ENCODE measurements at regions not wholly inside any gene's neighbourhood (a gene's known extent, or its start where the extent isn't known, plus 50 kb on each side); places are given as distances from the start of the nearest gene placed in this dataset.

DNA sequence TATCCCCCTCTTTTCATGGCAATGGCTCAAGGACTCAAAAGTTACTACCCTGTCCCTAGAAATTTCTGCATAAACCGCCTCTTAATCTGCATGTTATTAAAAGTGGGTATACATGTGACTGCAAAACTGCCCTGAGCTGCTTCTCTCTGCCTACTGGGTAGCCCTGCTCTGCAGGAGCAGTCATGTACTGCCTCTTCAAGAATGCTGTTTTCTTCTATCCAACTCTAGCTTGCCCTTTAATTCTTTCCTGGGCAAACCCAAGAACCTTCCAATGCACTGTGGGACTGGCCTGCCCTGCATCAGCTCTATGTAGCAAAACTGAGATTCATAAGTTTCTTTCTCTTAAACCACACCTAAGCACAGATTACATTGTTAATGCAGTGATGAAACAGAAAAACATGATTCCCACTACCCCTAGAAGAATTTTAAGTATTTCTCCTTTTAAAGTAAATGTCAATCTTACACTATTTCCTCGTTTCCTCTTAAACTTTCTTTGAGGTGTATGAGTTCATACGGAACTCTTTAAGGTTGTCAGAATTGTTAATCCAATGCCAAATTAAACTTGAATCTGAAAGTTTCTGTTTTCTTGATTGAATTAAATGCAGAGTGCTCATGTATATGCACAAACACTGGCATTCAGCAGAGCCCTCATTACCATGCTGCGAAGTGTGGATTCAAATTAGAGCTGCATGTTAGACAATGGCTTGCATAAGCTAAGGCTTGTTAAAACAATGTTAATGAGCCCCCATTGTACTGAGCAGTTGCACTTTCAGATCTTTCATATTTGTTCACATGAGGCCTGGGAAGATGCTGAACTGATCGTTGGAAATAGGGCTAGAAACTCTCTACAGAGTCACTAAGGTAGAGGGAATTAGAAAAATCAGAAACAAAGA, 669.9 kb upstream of the PCDH20 start:
- H3F3A ChIP-seq (ENCODE audit: insufficient read depth, low read length), result no peaks in the 10 kb centered on the region
- no peak overlapping the region for H3K9ac ChIP-seq (ENCODE audit: low read length)
- TF ChIP-seq, protein P1, sequence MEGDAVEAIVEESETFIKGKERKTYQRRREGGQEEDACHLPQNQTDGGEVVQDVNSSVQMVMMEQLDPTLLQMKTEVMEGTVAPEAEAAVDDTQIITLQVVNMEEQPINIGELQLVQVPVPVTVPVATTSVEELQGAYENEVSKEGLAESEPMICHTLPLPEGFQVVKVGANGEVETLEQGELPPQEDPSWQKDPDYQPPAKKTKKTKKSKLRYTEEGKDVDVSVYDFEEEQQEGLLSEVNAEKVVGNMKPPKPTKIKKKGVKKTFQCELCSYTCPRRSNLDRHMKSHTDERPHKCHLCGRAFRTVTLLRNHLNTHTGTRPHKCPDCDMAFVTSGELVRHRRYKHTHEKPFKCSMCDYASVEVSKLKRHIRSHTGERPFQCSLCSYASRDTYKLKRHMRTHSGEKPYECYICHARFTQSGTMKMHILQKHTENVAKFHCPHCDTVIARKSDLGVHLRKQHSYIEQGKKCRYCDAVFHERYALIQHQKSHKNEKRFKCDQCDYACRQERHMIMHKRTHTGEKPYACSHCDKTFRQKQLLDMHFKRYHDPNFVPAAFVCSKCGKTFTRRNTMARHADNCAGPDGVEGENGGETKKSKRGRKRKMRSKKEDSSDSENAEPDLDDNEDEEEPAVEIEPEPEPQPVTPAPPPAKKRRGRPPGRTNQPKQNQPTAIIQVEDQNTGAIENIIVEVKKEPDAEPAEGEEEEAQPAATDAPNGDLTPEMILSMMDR (IDR thresholded peaks at IDR 0.05; ENCODE audit: low read length), result no peak
- TF ChIP-seq EZH2 (optimal IDR thresholded peaks at IDR 0.05; ENCODE audit: low read depth, low read length) (no peak), EZH2phosphoT487 (IDR thresholded peaks at IDR 0.05; ENCODE audit: low read length) (no peak)
- no peak overlapping the region for H3K4me3 ChIP-seq (ENCODE audit: low read length)
- H3K9me3 ChIP-seq (replicated peaks; ENCODE audit: insufficient read depth, low read length), result no peaks in the 10 kb centered on the region
- no peaks in the 10 kb centered on the region for H3K4me1 ChIP-seq (ENCODE audit: low read length)
- H3K79me2 ChIP-seq (ENCODE audit: low read length), result no peaks in the 10 kb centered on the region
- no peak for DNase-seq
- no peak overlapping the region for H2AFZ ChIP-seq (ENCODE audit: low read length)
- no peaks in the 10 kb centered on the region for H3K27me3 ChIP-seq (replicated peaks; ENCODE audit: insufficient read depth, low read length)
- no peaks in the 10 kb centered on the region for H3K36me3 ChIP-seq (replicated peaks; ENCODE audit: insufficient read depth, low read length)
- H3K27ac ChIP-seq (ENCODE audit: low read length), result no peak overlapping the region
- no peaks in the 10 kb centered on the region for H4K20me1 ChIP-seq (ENCODE audit: insufficient read depth, low read length)
- no peaks in the 10 kb centered on the region for H3K9me2 ChIP-seq (replicated peaks; ENCODE audit: insufficient read depth, low read length)
- no peak overlapping the region for H3K4me2 ChIP-seq (ENCODE audit: low read depth, low read length)

DNA sequence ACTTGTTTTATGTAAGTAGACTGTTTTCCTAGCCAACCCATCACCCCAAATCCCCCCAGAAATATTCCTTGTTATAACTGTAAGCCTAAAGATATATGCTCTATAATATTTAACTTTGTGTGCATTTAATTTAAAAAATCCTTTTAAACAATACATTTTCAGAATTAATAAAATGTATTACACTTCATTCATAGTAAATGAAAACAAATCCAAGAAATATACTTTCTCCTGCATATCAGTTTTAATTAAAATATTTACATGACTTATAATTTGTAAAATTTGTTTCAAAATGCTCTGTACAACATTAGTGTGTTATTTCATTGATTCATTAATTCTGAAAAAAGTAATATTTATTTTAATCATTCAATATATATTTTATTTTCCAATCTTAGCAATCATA, 669.1 kb upstream of the PCDH20 start:
- Histone ChIP-seq H4K20me1 (ENCODE audit: insufficient read depth, low read length) (no peaks in the 10 kb centered on the region), H3K9me3 (replicated peaks; ENCODE audit: insufficient read depth, low read length) (no peaks in the 10 kb centered on the region), H3K9me2 (replicated peaks; ENCODE audit: insufficient read depth, low read length) (no peaks in the 10 kb centered on the region), H3K36me3 (replicated peaks; ENCODE audit: insufficient read depth, low read length) (no peaks in the 10 kb centered on the region), H3K9ac (ENCODE audit: low read length) (no peak overlapping the region), H2AFZ (ENCODE audit: low read length) (no peak overlapping the region), H3K4me3 (ENCODE audit: low read length) (no peak overlapping the region), H3K4me1 (ENCODE audit: low read length) (no peaks in the 10 kb centered on the region), H3K27me3 (replicated peaks; ENCODE audit: insufficient read depth, low read length) (no peaks in the 10 kb centered on the region), H3K4me2 (ENCODE audit: low read depth, low read length) (no peak overlapping the region), H3K79me2 (ENCODE audit: low read length) (no peaks in the 10 kb centered on the region), H3K27ac (ENCODE audit: low read length) (no peak overlapping the region), H3F3A (ENCODE audit: insufficient read depth, low read length) (no peaks in the 10 kb centered on the region)
- DNase-seq, result no peak
- TF ChIP-seq EZH2phosphoT487 (IDR thresholded peaks at IDR 0.05; ENCODE audit: low read length) (no peak), EZH2 (optimal IDR thresholded peaks at IDR 0.05; ENCODE audit: low read depth, low read length) (no peak)
- TF ChIP-seq, protein P1 (IDR thresholded peaks at IDR 0.05; ENCODE audit: low read length), result no peak

GRCh38 chr13:62067821-62068220, 652.2 kb upstream of the PCDH20 start:
- H3K4me3 ChIP-seq (ENCODE audit: low read length), result no peak overlapping the region
- H3K36me3 ChIP-seq (replicated peaks; ENCODE audit: insufficient read depth, low read length), result no peaks in the 10 kb centered on the region
- no peaks in the 10 kb centered on the region for H3K9me3 ChIP-seq (replicated peaks; ENCODE audit: insufficient read depth, low read length)
- no peaks in the 10 kb centered on the region for H4K20me1 ChIP-seq (ENCODE audit: insufficient read depth, low read length)
- no peaks in the 10 kb centered on the region for H3K9me2 ChIP-seq (replicated peaks; ENCODE audit: insufficient read depth, low read length)
- no peak overlapping the region for H3K27ac ChIP-seq (ENCODE audit: low read length)
- DNase-seq, result no peak
- no peak overlapping the region for H3K4me2 ChIP-seq (ENCODE audit: low read depth, low read length)
- H3K4me1 ChIP-seq (ENCODE audit: low read length), result no peaks in the 10 kb centered on the region
- no peak overlapping the region for H2AFZ ChIP-seq (ENCODE audit: low read length)
- no peaks in the 10 kb centered on the region for H3F3A ChIP-seq (ENCODE audit: insufficient read depth, low read length)
- H3K9ac ChIP-seq (ENCODE audit: low read length), result no peak overlapping the region
- TF ChIP-seq, protein P1 (IDR thresholded peaks at IDR 0.05; ENCODE audit: low read length), result no peak
- no peak for TF ChIP-seq EZH2 (optimal IDR thresholded peaks at IDR 0.05; ENCODE audit: low read depth, low read length)
- TF ChIP-seq EZH2phosphoT487 (IDR thresholded peaks at IDR 0.05; ENCODE audit: low read length), result no peak
- no peaks in the 10 kb centered on the region for H3K27me3 ChIP-seq (replicated peaks; ENCODE audit: insufficient read depth, low read length)
- H3K79me2 ChIP-seq (ENCODE audit: low read length), result no peaks in the 10 kb centered on the region

All from MM.1S (cell line).